HPDE6-E6E7 (cell line): ENCODE measurements at regions not wholly inside any gene's neighbourhood (a gene's known extent, or its start where the extent isn't known, plus 50 kb on each side); places are given as distances from the start of the nearest gene placed in this dataset.
"Not testable (repeated sequence)": the region's sequence is repeated elsewhere in the genome, so short reads cannot be mapped to it uniquely, and the experiment has no call there.

ENCODE experiments used
- DNase-seq: peaks from one replicate; pipeline ENCODE4 v3.0.0; 2011; ENCODE audit warnings: missing footprints; ENCODE audit errors: extremely low spot score

- no peak for DNase-seq
Observed at GRCh38 chr4:24002330-24002966, 112.6 kb upstream of the PPARGC1A start.

- no peak for DNase-seq
Observed at GRCh38 chr4:24001486-24002329, 111.9 kb upstream of the PPARGC1A start.

GRCh38 chr4:24000470-24000831, 110.6 kb upstream of the PPARGC1A start:
- DNase-seq, result no peak

GRCh38 chr4:23999714-24000469, 110.0 kb upstream of the PPARGC1A start:
- DNase-seq, result no peak

GRCh38 chr4:23993373-23993772, 103.5 kb upstream of the PPARGC1A start:
- DNase-seq, result no peak

GRCh38 chr4:23991444-23991843, 101.6 kb upstream of the PPARGC1A start:
- DNase-seq, result no peak

- no peak for DNase-seq
Observed at GRCh38 chr4:23986270-23986669, 96.4 kb upstream of the PPARGC1A start.

GRCh38 chr4:23981328-23981727, 91.5 kb upstream of the PPARGC1A start:
- DNase-seq, result no peak

- no peak for DNase-seq
Observed at GRCh38 chr4:23979534-23979933, 89.7 kb upstream of the PPARGC1A start.

- DNase-seq, result no peak
Observed at GRCh38 chr4:23978002-23978401, 88.2 kb upstream of the PPARGC1A start.

- no peak for DNase-seq
Observed at GRCh38 chr4:23976423-23976822, 86.6 kb upstream of the PPARGC1A start.

- DNase-seq, result no peak
Observed at GRCh38 chr4:23973308-23973855, 83.5 kb upstream of the PPARGC1A start.

GRCh38 chr4:23972805-23973204, 83.0 kb upstream of the PPARGC1A start:
- no peak for DNase-seq

GRCh38 chr4:23972187-23972586, 82.3 kb upstream of the PPARGC1A start:
- DNase-seq, result no peak

- no peak for DNase-seq
Observed at GRCh38 chr4:23970201-23970850, 80.5 kb upstream of the PPARGC1A start.

GRCh38 chr4:23969635-23970145, 79.8 kb upstream of the PPARGC1A start:
- no peak for DNase-seq

GRCh38 chr4:23967281-23967680, 77.4 kb upstream of the PPARGC1A start:
- DNase-seq, result no peak

- no peak for DNase-seq
Observed at GRCh38 chr4:23966725-23967124, 76.9 kb upstream of the PPARGC1A start.

- no peak for DNase-seq
Observed at GRCh38 chr4:23962462-23962861, 72.6 kb upstream of the PPARGC1A start.

- not testable (repeated sequence) for DNase-seq
Observed at GRCh38 chr4:23961395-23961794, 71.5 kb upstream of the PPARGC1A start.

- DNase-seq, result no peak
Observed at GRCh38 chr4:23959396-23960148, 69.7 kb upstream of the PPARGC1A start.
